ENCODE measurements at regions not wholly inside any gene's neighbourhood (a gene's known extent, or its start where the extent isn't known, plus 50 kb on each side); places are given as distances from the start of the nearest gene placed in this dataset.

DNA sequence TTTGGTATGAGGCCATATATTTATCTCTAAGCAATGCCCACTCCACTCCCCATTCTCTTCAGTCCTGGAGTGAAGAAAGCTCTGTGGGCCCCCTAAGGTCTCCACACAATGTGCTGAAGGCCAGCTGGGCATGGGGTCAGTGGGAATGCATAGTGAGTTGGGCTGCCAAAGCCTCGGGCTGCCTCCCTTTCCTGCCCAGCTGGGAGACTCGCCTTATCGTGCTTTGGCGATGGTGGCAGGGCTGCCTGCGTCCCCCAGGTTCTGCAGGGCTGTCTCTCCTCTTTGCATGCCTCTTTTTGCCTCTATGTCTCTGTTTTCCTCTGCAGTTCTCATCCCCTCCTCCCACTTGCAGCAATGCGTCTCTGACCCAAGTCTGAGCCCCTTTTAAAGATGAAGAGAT lies 116.5 kb downstream of the CYLD start:
- TF ChIP-seq FOXJ3 (CRISPR knock-in tag; IDR thresholded peaks at IDR 0.05; ENCODE audit: borderline replicate concordance) (no peak), FOXP1 (CRISPR knock-in tag; IDR thresholded peaks at IDR 0.05; ENCODE audit: borderline replicate concordance) (no peak), TCF7 (CRISPR knock-in tag; IDR thresholded peaks at IDR 0.05; ENCODE audit: low read depth) (no peak), NR3C1 (CRISPR knock-in tag; conservative IDR thresholded peaks at IDR 0.05; ENCODE audit: low read depth) (no peak), SMAD4 (CRISPR knock-in tag; IDR thresholded peaks at IDR 0.05) (no peak), STAT6 (CRISPR knock-in tag; conservative IDR thresholded peaks at IDR 0.05; ENCODE audit: low read depth) (no peak), E2F5 (CRISPR knock-in tag; IDR thresholded peaks at IDR 0.05) (no peak), ZNF138 (CRISPR knock-in tag; conservative IDR thresholded peaks at IDR 0.05) (no peak), ZNF263 (CRISPR knock-in tag; IDR thresholded peaks at IDR 0.05; ENCODE audit: low read depth) (no peak), ZNF317 (CRISPR knock-in tag; IDR thresholded peaks at IDR 0.05; ENCODE audit: borderline replicate concordance, low read depth) (no peak), HMGA2 (CRISPR knock-in tag; IDR thresholded peaks at IDR 0.05) (no peak), CREB1 (CRISPR knock-in tag; IDR thresholded peaks at IDR 0.05) (no peak), SP1 (CRISPR knock-in tag; conservative IDR thresholded peaks at IDR 0.05) (no peak), ELF4 (CRISPR knock-in tag; IDR thresholded peaks at IDR 0.05; ENCODE audit: low read depth) (no peak), ZBTB21 (CRISPR knock-in tag; IDR thresholded peaks at IDR 0.05; ENCODE audit: borderline replicate concordance) (no peak), IRF1 (CRISPR knock-in tag; IDR thresholded peaks at IDR 0.05) (no peak), TEAD1 (CRISPR knock-in tag; IDR thresholded peaks at IDR 0.05) (no peak)
- TF ChIP-seq, protein P1, sequence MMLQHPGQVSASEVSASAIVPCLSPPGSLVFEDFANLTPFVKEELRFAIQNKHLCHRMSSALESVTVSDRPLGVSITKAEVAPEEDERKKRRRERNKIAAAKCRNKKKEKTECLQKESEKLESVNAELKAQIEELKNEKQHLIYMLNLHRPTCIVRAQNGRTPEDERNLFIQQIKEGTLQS (CRISPR knock-in tag; conservative IDR thresholded peaks at IDR 0.05): no peak
- TF ChIP-seq, protein P2, sequence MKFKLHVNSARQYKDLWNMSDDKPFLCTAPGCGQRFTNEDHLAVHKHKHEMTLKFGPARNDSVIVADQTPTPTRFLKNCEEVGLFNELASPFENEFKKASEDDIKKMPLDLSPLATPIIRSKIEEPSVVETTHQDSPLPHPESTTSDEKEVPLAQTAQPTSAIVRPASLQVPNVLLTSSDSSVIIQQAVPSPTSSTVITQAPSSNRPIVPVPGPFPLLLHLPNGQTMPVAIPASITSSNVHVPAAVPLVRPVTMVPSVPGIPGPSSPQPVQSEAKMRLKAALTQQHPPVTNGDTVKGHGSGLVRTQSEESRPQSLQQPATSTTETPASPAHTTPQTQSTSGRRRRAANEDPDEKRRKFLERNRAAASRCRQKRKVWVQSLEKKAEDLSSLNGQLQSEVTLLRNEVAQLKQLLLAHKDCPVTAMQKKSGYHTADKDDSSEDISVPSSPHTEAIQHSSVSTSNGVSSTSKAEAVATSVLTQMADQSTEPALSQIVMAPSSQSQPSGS (CRISPR knock-in tag; IDR thresholded peaks at IDR 0.05; ENCODE audit: borderline replicate concordance, low read depth): no peak
- H3K4me1 Mint-ChIP-seq: peaks cover 6% of the 10 kb centered on the region
- ChIA-PET POLR2A (no interaction called here), CTCF (interaction anchor here (2.8 kb wide), 1 partner anchor 52 kb away, joined by 12 read pairs; no protein-coding TSS in a partner anchor)
- no peaks in the 10 kb centered on the region for H3K36me3 Mint-ChIP-seq
- ATAC-seq (no peak), DNase-seq (ENCODE audit: low spot score) (no peak)
- no peak overlapping the region for H3K27ac Mint-ChIP-seq
- no peak overlapping the region for H3K4me3 Mint-ChIP-seq
- H3K9me3 Mint-ChIP-seq: peaks cover 10% of the 10 kb centered on the region
- no peaks in the 10 kb centered on the region for H3K27me3 Mint-ChIP-seq (ENCODE audit: low read depth)

DNA sequence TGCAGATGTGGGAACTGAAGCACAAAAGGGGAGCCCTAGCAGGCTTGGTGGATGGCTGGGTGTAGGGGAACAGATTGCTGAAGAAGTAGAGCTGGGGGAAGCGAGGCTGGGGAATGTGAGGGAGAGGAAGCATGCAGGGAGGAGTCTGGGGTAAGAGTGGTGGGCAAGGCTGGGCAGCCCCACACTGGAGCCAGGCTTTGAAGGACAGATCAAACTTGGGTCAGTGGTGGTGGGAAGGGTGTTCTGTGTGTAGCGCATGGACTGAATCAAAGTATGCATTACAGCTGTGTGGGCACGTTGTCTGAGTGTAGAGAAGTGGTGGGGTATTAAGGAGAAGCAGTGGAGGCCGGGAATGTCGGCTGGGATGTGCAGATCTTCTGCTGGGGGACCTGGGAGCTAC lies 116.0 kb downstream of the CYLD start:
- ChIA-PET CTCF (interaction anchor here (2.8 kb wide), 1 partner anchor 51 kb away, joined by 12 read pairs; no protein-coding TSS in a partner anchor), POLR2A (no interaction called here)
- H3K27ac Mint-ChIP-seq: no peak overlapping the region
- TF ChIP-seq KAT7 (CRISPR knock-in tag; IDR thresholded peaks at IDR 0.05; ENCODE audit: borderline replicate concordance) (no peak), USF1 (CRISPR knock-in tag; IDR thresholded peaks at IDR 0.05) (no peak)
- ATAC-seq (no peak), DNase-seq (ENCODE audit: low spot score) (no peak)
- no peak overlapping the region for H3K4me3 Mint-ChIP-seq
- H3K36me3 Mint-ChIP-seq: no peaks in the 10 kb centered on the region
- peaks cover 6% of the 10 kb centered on the region for H3K4me1 Mint-ChIP-seq
- peaks cover 10% of the 10 kb centered on the region for H3K9me3 Mint-ChIP-seq
- H3K27me3 Mint-ChIP-seq (ENCODE audit: low read depth): no peaks in the 10 kb centered on the region

All from WTC11 (cell line).